Endothelial cell of umbilical vein (primary cell): ENCODE measurements at regions not wholly inside any gene's neighbourhood (a gene's known extent, or its start where the extent isn't known, plus 50 kb on each side); places are given as distances from the start of the nearest gene placed in this dataset.

ENCODE experiments used
- BruUV-seq: library from RNA; stranded (reverse); fragments of 400-500 nt; replicated peaks from 2 replicates; lab custom pipeline; 2021; lab: Mats Ljungman, UMichigan
- CTCF ChIA-PET: fragments of 300-600, 350-600 bp; sonication (Branson Sonifier 250); formaldehyde crosslinking; loops from one replicate; lab custom pipeline; 2021; ENCODE audit warnings: antibody characterized with exemption, inconsistent platforms; lab: Charles Lee
- POLR2A ChIA-PET: fragments of 300-600, 350-600 bp; sonication (Branson Sonifier 250); formaldehyde crosslinking; loops from one replicate; lab custom pipeline; 2021; ENCODE audit warnings: antibody characterized with exemption, inconsistent platforms; lab: Charles Lee
- DNase-seq: peaks from one replicate; pipeline ENCODE4 v3.0.0-alpha.2; 2011; ENCODE audit warnings: low read depth, low spot score
- FAIRE-seq: peaks from 2 replicates; lab custom pipeline; 2011; peaks lifted over from hg19 to GRCh38; lab: Jason Lieb, UNC
- H2AFZ ChIP-seq: 2 replicates; pipeline ENCODE4 v1.6.0; 2012; ENCODE audit warnings: low read depth, low read length, control low read depth, inconsistent platforms
- H3K27ac ChIP-seq: 2 replicates; pipeline ENCODE4 v1.5.1; 2011; ENCODE audit warnings: low read depth, mild to moderate bottlenecking, control low read depth, low read length, moderate library complexity; ENCODE audit not compliant: insufficient read depth
- H3K27me3 ChIP-seq, 2 experiments: 2 replicates each; pipeline versions ENCODE4 v1.6.0 to v1.6.1; 2011; ENCODE audit warnings: low read length in 2 of 2, mixed read lengths in 1 of 2; ENCODE audit not compliant: control insufficient read depth in 2 of 2, insufficient read depth in 2 of 2
- H3K36me3 ChIP-seq, 2 experiments: 2 replicates in 1 of 2; 3 replicates in 1 of 2; pipeline ENCODE4 v1.5.1; 2011; ENCODE audit warnings: low read length in 2 of 2, mild to moderate bottlenecking in 1 of 2, moderate library complexity in 1 of 2; ENCODE audit not compliant: control insufficient read depth in 2 of 2, insufficient read depth in 2 of 2; ENCODE audit errors: extremely low read depth in 1 of 2
- H3K4me1 ChIP-seq: 3 replicates; pipeline ENCODE4 v1.5.1; 2011; ENCODE audit warnings: mild to moderate bottlenecking, low read length; ENCODE audit not compliant: control insufficient read depth, insufficient read depth; ENCODE audit errors: extremely low read depth
- H3K4me2 ChIP-seq: 2 replicates; pipeline ENCODE4 v1.6.1; 2011; ENCODE audit warnings: low read length, control low read depth, mixed read lengths; ENCODE audit not compliant: insufficient read depth
- H3K4me3 ChIP-seq, 3 experiments: fragments of 200-600 bp in 1 of 3; sonication (generic), shearing (Covaris generic) in 1 of 3; replicated peaks in 1 of 3; 2 replicates each; pipeline ENCODE4 v1.5.1; 2011 to 2016; ENCODE audit warnings: control low read depth in 3 of 3, low read length in 3 of 3, mild to moderate bottlenecking in 2 of 3, inconsistent platforms in 1 of 3, low read depth in 1 of 3, moderate library complexity in 1 of 3; ENCODE audit not compliant: insufficient read depth in 1 of 3
- H3K79me2 ChIP-seq: 2 replicates; pipeline ENCODE4 v1.6.0; 2012; ENCODE audit warnings: low read length, inconsistent platforms; ENCODE audit not compliant: control insufficient read depth, insufficient read depth
- H3K9ac ChIP-seq: replicated peaks from 2 replicates; pipeline ENCODE3; 2011; ENCODE audit warnings: low read length, control low read depth; ENCODE audit not compliant: insufficient read depth; ENCODE audit errors: extremely low read depth
- H3K9me1 ChIP-seq: replicated peaks from 3 replicates; pipeline ENCODE4 v1.6.0; 2011; ENCODE audit warnings: mild to moderate bottlenecking, low read length; ENCODE audit not compliant: control insufficient read depth, insufficient read depth; ENCODE audit errors: extremely low read depth
- H3K9me3 ChIP-seq: replicated peaks from 2 replicates; pipeline ENCODE4 v1.5.1; 2012; ENCODE audit warnings: low read length, inconsistent platforms; ENCODE audit not compliant: control insufficient read depth, insufficient read depth
- H4K20me1 ChIP-seq: replicated peaks from 2 replicates; pipeline ENCODE3; 2011; ENCODE audit warnings: mild to moderate bottlenecking, low read length; ENCODE audit not compliant: control insufficient read depth, insufficient read depth; ENCODE audit errors: extremely low read depth
- EZH2 ChIP-seq: IDR thresholded peaks from 2 replicates; pipeline ENCODE4 v1.6.1; 2012; ENCODE audit warnings: borderline replicate concordance, low read depth, mild to moderate bottlenecking, moderate library complexity, low read length, inconsistent platforms; ENCODE audit not compliant: severe bottlenecking
- FOS ChIP-seq: IDR thresholded peaks from 2 replicates; pipeline ENCODE4 v1.6.1; 2011; ENCODE audit warnings: mild to moderate bottlenecking, low read length, moderate library complexity, borderline replicate concordance; ENCODE audit not compliant: insufficient read depth
- GATA2 ChIP-seq: IDR thresholded peaks from 2 replicates; pipeline ENCODE4 v1.7.0; 2011; ENCODE audit warnings: low read depth, mild to moderate bottlenecking, moderate library complexity, mixed read lengths, low read length; ENCODE audit not compliant: insufficient read length, insufficient read depth
- JUN ChIP-seq: IDR thresholded peaks from 2 replicates; pipeline ENCODE4 v1.6.1; 2011; ENCODE audit warnings: borderline replicate concordance, low read depth; ENCODE audit not compliant: insufficient read length, insufficient read depth
- MYC ChIP-seq: IDR thresholded peaks from one replicate; pipeline ENCODE4 v1.6.1; 2011; ENCODE audit warnings: mild to moderate bottlenecking, low read depth, low read length
- POLR2A ChIP-seq: IDR thresholded peaks from 2 replicates; pipeline ENCODE4 v1.6.1; 2012; ENCODE audit warnings: low read depth, mild to moderate bottlenecking, control low read depth, low read length
- POLR2AphosphoS5 ChIP-seq: IDR thresholded peaks from 2 replicates; pipeline ENCODE4 v1.6.1; 2012; ENCODE audit warnings: low read depth, mild to moderate bottlenecking, control low read depth, low read length, moderate library complexity; ENCODE audit not compliant: insufficient read depth
- dilution Hi-C: fragments of 300-500 bp; cut with MboI; formaldehyde crosslinking; loops from one replicate; pipeline ENCODE4 v1.15.0; 2019; ENCODE audit warnings: low sequenced_read_pairs; ENCODE audit not compliant: extremely low pct_ligation_motif_present
- intact Hi-C: fragments of 100-400 bp; cut with micrococcal nuclease; formaldehyde crosslinking; loops from one replicate; pipeline ENCODE4 v1.10.0; 2022
- TF ChIP-seq, protein P1 (sequence below): IDR thresholded peaks from 2 replicates; pipeline ENCODE4 v1.6.1; 2011; ENCODE audit not compliant: insufficient read depth, insufficient read length
- TF ChIP-seq, protein P2 (sequence below), 2 donors: IDR thresholded peaks; 1 replicate in 1 of 2; 2 replicates in 1 of 2; pipeline ENCODE4 v1.5.1; 2011; ENCODE audit warnings: low read length in 2 of 2, mild to moderate bottlenecking in 2 of 2, moderate library complexity in 2 of 2, control low read depth in 1 of 2, inconsistent platforms in 1 of 2, low read depth in 1 of 2; ENCODE audit not compliant: insufficient read depth in 1 of 2; ENCODE audit errors: extremely low read depth in 1 of 2

GRCh38 chr1:87790756-87791155 is 462.1 kb downstream of the LMO4 start:
- intact Hi-C loops = loop anchor here (10.0 kb wide), 1 partner anchor 274 kb away; no protein-coding TSS in a partner anchor

More at GRCh38 chr1:87790756-87791155, 462.1 kb downstream of the LMO4 start:
- CTCF ChIA-PET = no interaction called here
- H3K36me3 ChIP-seq = no peaks in the 10 kb centered on the region
- FAIRE-seq (no peak), DNase-seq (no peak)
- H3K9me3 ChIP-seq = no peaks in the 10 kb centered on the region
- H2AFZ ChIP-seq = no peak overlapping the region
- no peaks in the 10 kb centered on the region for H3K79me2 ChIP-seq
- H3K27ac ChIP-seq = no peak overlapping the region
- H3K4me1 ChIP-seq = peaks cover 9% of the 10 kb centered on the region
- TF ChIP-seq POLR2AphosphoS5 (no peak), POLR2A (no peak), GATA2 (no peak), JUN (no peak), EZH2 (no peak), MYC (no peak), FOS (no peak)
- TF ChIP-seq, protein P1, sequence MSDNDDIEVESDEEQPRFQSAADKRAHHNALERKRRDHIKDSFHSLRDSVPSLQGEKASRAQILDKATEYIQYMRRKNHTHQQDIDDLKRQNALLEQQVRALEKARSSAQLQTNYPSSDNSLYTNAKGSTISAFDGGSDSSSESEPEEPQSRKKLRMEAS = no peak
- TF ChIP-seq, protein P2, sequence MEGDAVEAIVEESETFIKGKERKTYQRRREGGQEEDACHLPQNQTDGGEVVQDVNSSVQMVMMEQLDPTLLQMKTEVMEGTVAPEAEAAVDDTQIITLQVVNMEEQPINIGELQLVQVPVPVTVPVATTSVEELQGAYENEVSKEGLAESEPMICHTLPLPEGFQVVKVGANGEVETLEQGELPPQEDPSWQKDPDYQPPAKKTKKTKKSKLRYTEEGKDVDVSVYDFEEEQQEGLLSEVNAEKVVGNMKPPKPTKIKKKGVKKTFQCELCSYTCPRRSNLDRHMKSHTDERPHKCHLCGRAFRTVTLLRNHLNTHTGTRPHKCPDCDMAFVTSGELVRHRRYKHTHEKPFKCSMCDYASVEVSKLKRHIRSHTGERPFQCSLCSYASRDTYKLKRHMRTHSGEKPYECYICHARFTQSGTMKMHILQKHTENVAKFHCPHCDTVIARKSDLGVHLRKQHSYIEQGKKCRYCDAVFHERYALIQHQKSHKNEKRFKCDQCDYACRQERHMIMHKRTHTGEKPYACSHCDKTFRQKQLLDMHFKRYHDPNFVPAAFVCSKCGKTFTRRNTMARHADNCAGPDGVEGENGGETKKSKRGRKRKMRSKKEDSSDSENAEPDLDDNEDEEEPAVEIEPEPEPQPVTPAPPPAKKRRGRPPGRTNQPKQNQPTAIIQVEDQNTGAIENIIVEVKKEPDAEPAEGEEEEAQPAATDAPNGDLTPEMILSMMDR (IDR thresholded peaks at IDR 0.05; ENCODE audit: extremely low read depth in 1 of 2, insufficient read depth in 1 of 2, low read depth in 1 of 2, low read length in 2 of 2) = no peak
- H3K4me2 ChIP-seq = no peak overlapping the region
- POLR2A ChIA-PET = no interaction called here
- no peak overlapping the region for H3K4me3 ChIP-seq
- dilution Hi-C loops = no loop called here
- BruUV-seq = no TSS peak
- H3K9ac ChIP-seq = no peak overlapping the region
- no peaks in the 10 kb centered on the region for H3K27me3 ChIP-seq
- no peaks in the 10 kb centered on the region for H3K9me1 ChIP-seq
- no peaks in the 10 kb centered on the region for H4K20me1 ChIP-seq
